NCI-H2171 (cell line): ENCODE measurements at regions not wholly inside any gene's neighbourhood (a gene's known extent, or its start where the extent isn't known, plus 50 kb on each side); places are given as distances from the start of the nearest gene placed in this dataset.

ENCODE experiments used
- DNase-seq: peaks from one replicate; lab custom pipeline; 2025; lab: John Stamatoyannopoulos, UW

DNA sequence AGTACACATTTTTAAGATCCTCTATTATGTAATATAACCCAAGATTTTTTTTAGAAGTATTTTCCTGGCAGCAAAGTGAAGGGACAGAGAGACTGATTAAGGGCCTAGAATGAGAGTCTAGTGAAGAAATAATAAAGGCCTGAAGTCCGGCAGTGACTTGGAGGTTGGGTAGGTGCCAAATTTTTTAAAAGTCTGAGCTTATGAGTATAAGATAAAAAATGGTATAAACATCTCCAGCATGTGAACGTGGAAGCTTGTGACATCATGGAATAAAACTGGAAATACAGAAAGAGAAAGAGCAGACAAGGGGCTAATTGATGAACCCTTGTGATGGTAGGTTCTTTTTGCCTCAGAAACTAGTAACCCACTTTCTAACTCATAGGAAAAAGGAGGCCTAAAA, 174.6 kb downstream of the SUCLA2 start:
- no peak for DNase-seq

DNA sequence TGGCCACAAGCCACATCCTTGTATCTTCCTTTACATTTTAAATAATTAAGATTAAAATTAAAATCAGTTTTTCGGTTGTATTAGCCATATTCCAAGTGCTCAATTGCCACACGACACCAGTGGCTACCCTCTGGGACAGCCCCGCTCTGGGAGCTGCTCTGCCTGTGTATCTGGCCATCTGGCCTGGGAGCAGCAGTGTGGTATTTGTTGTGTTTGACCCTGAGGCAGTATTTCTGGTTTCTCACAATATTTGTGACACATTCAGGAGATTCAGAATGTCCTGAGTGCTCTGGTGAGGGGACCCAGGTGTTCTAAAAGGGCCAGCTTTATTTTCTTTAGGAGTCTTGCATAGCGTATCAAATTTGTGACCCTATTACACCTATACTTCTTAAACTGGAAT, 179.0 kb downstream of the SUCLA2 start:
- DNase-seq, result no peak

DNA sequence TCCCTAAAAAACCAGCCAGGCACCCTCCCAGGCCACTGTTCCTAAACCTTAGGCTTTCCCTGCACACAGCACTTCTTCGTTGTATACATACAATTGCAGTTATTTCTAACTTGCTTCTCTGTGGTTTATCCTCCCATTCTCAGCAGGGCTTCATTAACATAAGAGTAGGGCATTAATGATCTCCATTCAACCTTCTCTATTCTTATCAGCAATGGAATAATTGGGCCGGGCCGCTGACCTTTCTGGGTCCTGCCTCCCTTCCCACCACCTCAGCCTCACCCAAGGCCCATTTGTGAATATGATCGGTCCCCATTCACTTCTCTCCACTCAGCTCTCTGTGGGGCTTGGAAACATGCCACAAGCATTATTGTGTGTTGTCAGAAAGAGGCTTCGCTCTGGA, 184.2 kb downstream of the SUCLA2 start:
- no peak for DNase-seq

DNA sequence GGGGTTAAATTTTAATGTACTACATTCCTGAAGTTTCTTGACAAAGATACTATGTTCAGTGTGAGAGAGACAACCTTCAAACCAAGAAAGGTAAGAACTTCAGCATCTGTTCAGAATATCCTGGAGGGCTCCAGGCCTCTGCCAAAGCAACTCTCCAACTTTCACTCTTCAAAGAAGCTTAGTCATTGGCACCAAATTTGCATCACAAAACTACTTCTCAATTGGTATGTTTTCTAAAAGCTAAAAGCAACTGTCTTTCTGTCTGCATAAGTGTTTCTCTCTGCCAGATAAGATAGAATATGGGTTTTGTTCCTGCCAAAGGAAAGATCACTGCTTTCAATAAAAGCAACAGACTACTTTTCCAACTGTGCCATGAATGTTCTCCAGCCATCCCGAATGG, 187.4 kb downstream of the SUCLA2 start:
- no peak for DNase-seq

- no peak for DNase-seq
Measured at GRCh38 chr13:47809411-47809810, 191.7 kb downstream of the SUCLA2 start.

- no peak for DNase-seq
Measured at GRCh38 chr13:47803131-47803530, 197.9 kb downstream of the SUCLA2 start.

DNA sequence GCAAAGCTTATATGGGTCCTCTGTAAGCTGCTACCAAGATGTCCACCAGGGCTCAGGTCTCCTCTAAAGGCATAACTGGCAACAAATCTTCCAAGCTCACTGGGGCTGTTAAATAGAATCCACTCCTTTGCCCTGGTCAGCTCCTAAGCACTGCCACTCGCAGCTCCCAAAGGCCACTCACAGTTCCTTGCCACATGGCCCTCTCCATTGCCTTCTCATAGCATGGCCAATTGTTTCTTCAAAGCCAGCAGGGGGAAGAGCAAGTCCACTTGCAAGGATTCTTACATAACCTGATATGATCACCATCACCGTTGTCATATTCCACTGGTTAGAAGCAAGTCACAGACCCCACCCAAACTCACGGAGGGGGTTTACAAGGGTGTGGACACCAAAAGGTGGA, 199.5 kb downstream of the SUCLA2 start:
- no peak for DNase-seq

DNA sequence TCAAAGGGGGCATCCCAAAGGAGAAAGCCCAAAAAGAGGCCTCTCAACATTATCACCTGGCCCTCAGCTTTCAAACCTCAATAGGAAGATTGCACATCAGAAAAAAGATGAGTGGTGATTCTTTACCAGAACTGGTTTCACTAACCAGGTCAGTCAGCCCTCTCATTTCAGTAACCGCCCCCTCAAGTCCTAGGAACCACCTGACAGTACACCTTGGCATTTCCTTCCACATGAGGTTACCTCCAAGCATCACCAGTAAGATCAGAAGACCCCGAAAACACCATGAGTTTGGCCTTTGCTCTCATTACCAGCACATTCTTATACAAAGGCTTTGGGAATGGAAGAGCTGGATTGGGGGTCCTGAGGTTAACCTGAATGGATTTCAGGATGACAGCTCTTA, 200.5 kb downstream of the SUCLA2 start:
- no peak for DNase-seq

DNA sequence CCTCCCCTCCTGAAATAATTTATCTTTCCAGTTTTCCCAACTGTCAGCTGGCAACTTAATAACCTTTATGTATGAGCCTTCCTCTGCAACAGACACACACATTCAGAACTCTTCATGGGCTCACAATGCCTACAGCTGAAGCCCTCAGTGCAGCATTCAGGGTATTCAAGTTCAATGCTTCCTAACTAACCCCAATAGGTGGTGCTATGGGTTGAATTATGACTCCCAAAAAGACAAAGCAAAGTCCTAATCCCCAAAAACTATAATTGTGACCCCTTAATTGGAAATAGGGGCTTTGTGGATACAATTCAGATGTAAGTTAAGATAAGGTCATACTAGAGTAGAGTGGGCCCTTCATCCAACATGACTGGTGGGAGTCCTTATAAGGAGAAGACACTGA, 202.2 kb downstream of the SUCLA2 start:
- DNase-seq, result no peak

- no peak for DNase-seq
Measured at GRCh38 chr13:47798194-47798593, 202.9 kb downstream of the SUCLA2 start.

GRCh38 chr13:47796816-47797215, 204.3 kb downstream of the SUCLA2 start:
- no peak for DNase-seq

GRCh38 chr13:47794963-47795362, 206.1 kb downstream of the SUCLA2 start:
- DNase-seq, result no peak

DNA sequence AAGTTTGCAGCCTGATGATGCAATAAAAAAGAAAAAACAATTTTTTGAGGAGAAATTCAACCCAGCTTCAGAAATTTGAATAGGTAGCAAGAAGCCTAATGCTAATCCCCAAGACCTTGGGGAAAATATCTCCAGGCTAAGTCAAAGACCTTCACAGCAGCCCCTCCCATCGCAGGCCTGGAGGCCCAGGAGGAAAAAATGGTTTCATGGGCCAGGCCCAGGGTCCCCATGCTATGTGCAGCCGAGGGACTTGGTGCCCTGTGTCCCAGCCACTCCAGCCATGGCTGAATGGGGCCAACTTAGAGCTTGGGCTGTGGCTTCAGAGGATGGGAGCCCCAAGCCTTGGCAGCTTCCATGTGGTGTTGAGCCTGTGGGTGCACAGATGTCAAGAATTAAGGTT, 210.3 kb downstream of the SUCLA2 start:
- DNase-seq, result no peak

DNA sequence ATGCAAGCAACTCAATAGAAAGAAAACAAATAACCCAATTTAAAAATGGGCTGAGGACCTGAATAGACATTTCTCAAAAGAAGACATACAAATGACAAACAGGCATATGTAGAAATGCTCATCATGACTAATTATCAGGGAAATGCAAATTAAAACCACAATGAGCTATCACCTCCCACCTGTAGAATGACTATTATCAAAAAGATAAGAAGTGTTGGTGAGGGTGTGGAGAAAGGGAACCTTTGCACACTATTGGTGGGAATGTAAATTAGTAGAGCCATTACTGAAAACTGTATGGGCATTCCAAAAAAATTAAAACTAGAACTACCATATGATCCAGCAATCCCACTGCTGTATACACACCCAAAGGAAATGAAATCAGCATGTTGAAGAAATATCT, 212.2 kb downstream of the SUCLA2 start:
- no peak for DNase-seq

- no peak for DNase-seq
Measured at GRCh38 chr13:47774671-47774994, 226.4 kb downstream of the SUCLA2 start.

DNA sequence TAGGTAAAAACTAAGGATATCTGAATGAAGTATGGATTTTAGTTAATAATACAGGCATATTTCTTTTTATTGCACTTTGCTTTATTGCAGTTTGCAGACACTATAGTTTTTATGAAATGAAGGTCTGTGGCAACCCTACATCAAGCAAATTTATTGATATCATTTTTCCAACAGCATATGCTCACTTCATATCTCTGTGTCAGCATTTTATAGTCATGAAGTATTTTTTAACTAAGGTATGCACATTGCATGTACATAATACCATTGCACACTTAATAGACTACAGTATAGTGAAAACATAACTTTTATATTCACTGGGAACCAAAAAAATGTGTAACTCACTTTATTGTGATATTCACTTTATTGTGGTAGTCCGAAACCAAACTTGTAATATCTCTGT, 236.3 kb downstream of the SUCLA2 start:
- DNase-seq, result no peak

GRCh38 chr13:47757466-47758080, 243.5 kb downstream of the SUCLA2 start:
- DNase-seq, result no peak

DNA sequence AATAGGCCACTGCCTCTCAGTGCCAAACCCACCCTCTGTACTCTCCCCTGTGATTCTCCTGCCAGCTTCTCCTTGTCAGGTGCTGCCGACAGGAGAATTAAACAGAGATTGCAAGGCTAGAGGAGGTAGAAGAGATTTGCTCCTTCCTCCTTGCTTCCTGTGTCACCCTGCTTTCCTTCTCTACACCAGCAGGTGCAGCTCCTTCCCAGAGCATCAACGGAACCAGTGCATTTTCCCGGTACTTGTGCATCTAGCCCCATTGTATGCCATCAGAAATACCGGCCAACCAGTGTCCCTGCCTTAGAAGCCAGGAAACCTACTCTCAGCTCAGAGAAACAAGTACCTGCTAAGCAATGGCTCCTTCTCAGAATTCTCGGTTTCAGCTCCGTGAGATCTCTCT, 253.2 kb downstream of the SUCLA2 start:
- DNase-seq, result no peak

GRCh38 chr13:47726394-47726793, 274.7 kb downstream of the SUCLA2 start:
- no peak for DNase-seq

- DNase-seq, result no peak
Measured at GRCh38 chr13:47723898-47724297, 277.2 kb downstream of the SUCLA2 start.

DNA sequence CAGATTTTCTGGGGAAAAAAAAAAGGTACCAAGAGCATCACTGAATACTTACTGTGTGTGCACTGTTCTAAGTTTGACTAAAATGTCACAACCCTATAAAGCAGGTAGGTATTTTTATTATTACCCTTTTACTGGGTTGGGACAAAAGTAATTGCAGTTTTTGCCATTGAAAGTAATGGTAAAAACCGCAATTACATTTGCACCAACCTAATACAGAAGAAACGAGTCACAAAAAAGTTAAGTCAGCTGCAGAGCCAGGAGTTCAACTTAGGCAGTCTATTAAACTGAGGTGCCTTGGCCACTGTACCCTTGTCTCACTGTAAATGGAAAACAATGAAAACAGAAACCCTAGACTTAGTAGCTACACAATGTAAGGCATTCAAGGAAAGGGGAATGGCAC, 281.9 kb downstream of the SUCLA2 start:
- no peak for DNase-seq

- no peak for DNase-seq
Measured at GRCh38 chr13:47718556-47718955, 282.5 kb downstream of the SUCLA2 start.

DNA sequence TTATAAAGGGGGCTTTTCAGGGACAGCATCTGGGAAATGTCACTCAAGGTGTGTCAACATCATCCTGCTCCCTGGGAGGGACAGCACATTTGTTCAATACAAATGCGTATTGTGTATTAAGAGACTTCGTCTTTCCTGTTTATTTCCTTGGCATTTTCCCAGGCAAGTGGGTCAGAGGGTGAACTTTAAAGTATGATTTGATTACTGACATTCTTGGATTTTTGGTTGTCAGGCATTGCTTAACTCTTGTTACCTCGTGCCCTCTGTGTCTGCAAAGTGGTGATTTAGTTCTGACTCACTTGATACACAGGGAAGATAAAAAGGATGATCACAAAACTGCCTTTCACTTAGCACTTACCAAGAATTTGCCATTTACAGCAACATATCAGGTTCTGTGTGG, 292.7 kb downstream of the SUCLA2 start:
- DNase-seq, result no peak

- no peak for DNase-seq
Measured at GRCh38 chr13:47707414-47707813, 293.7 kb downstream of the SUCLA2 start.

- no peak for DNase-seq
Measured at GRCh38 chr13:47705185-47705584, 295.9 kb downstream of the SUCLA2 start.
